Prostate gland (tissue), 2 donors: ENCODE measurements at regions not wholly inside any gene's neighbourhood (a gene's known extent, or its start where the extent isn't known, plus 50 kb on each side); places are given as distances from the start of the nearest gene placed in this dataset.

Experiments used
- CTCF ChIP-seq, 4 experiments: fragments of 200-600 bp in 2 of 4; fragments of 450-650 bp in 2 of 4; sonication (generic) in 2 of 4; IDR thresholded peaks; 1 replicate in 3 of 4; 2 replicates in 1 of 4; pipeline ENCODE4 v1.5.1; 2016 to 2019; ENCODE audit warnings: antibody characterized with exemption in 4 of 4, mild to moderate bottlenecking in 2 of 4, moderate library complexity in 2 of 4
- POLR2A ChIP-seq: fragments of 450-650 bp; IDR thresholded peaks from one replicate; pipeline ENCODE4 v1.6.1; 2016; ENCODE audit warnings: antibody characterized with exemption, mild to moderate bottlenecking
- POLR2AphosphoS5 ChIP-seq: sonication (generic); formaldehyde crosslinking; IDR thresholded peaks from one replicate; pipeline ENCODE4 v1.6.1; 2017; ENCODE audit warnings: antibody characterized with exemption

- TF ChIP-seq CTCF (IDR thresholded peaks at IDR 0.05) (no peak), POLR2AphosphoS5 (no peak), POLR2A (no peak)
Observed at GRCh38 chr21:27040738-27041469, 74.0 kb upstream of the ADAMTS5 start.
